Sigmoid colon (tissue), 6 donors: ENCODE measurements at regions not wholly inside any gene's neighbourhood (a gene's known extent, or its start where the extent isn't known, plus 50 kb on each side); places are given as distances from the start of the nearest gene placed in this dataset.

Source experiments
- DNase-seq: peaks from one replicate; pipeline ENCODE4 v3.0.0-alpha.2; 2019
- H3K27ac ChIP-seq, 4 donors: fragments of 200-600 bp; sonication (generic); one replicate each; pipeline ENCODE4 v1.5.1; 2016 to 2019; ENCODE audit warnings: mild to moderate bottlenecking in 1 of 4
- H3K27me3 ChIP-seq, 3 donors: fragments of 200-600 bp; sonication (generic); one replicate each; pipeline ENCODE4 v1.5.1; 2019; ENCODE audit warnings: mild to moderate bottlenecking in 1 of 3
- H3K36me3 ChIP-seq, 4 donors: fragments of 200-600 bp; sonication (generic); one replicate each; pipeline ENCODE4 v1.5.1; 2016 to 2019
- H3K4me1 ChIP-seq, 4 donors: fragments of 200-600 bp; sonication (generic); one replicate each; pipeline ENCODE4 v1.5.1; 2017 to 2019
- H3K4me3 ChIP-seq, 4 donors: fragments of 200-600 bp; sonication (generic); one replicate each; pipeline ENCODE4 v1.5.1; 2017 to 2019; ENCODE audit warnings: mild to moderate bottlenecking in 2 of 4, moderate library complexity in 1 of 4
- H3K9me3 ChIP-seq, 4 donors: fragments of 200-600 bp in 3 of 4; sonication (generic) in 3 of 4; one replicate each; pipeline versions ENCODE4 v1.5.1 to v1.6.1; 2013 to 2019
- CTCF ChIP-seq, 4 experiments: fragments of 450-650 bp in 3 of 4; fragments of 200-600 bp in 1 of 4; IDR thresholded peaks; one replicate each; pipeline ENCODE4 v1.5.1; 2016 to 2019; ENCODE audit warnings: antibody characterized with exemption in 4 of 4, mild to moderate bottlenecking in 3 of 4, moderate library complexity in 2 of 4
- EP300 ChIP-seq, 4 donors: sonication (generic); formaldehyde crosslinking; IDR thresholded peaks; one replicate each; pipeline ENCODE4 v1.6.1; 2017; ENCODE audit warnings: antibody characterized with exemption in 4 of 4
- POLR2A ChIP-seq, 2 donors: fragments of 450-650 bp; IDR thresholded peaks; one replicate each; pipeline ENCODE4 v1.6.1; 2016; ENCODE audit warnings: antibody characterized with exemption in 2 of 2, mild to moderate bottlenecking in 2 of 2, moderate library complexity in 2 of 2
- POLR2AphosphoS5 ChIP-seq, 4 donors: sonication (generic); formaldehyde crosslinking; IDR thresholded peaks; one replicate each; pipeline ENCODE4 v1.6.1; 2017; ENCODE audit warnings: antibody characterized with exemption in 4 of 4
- WGBS, 2 donors: extraction: QIAGEN DNeasy Blood & Tissue Kit; methylation state at CpG; one replicate each; pipeline ENCODE4 v1.1.7; 2013; 5-methylcytosine and 5-hydroxymethylcytosine counted together
- intact Hi-C: fragments of 100-400 bp; cut with DNase I; formaldehyde crosslinking; loops from one replicate; pipeline ENCODE4 v1.15.1; 2023
- donor health status: healthy with polysubstance abuse.
- donor health status: healthy.

GRCh38 chr6:164109770-164110140, 695.2 kb downstream of the QKI start:
- peaks cover 0 to 1% (median 0%) of the 10 kb centered on the region in 4 donors for H3K9me3 ChIP-seq
- TF ChIP-seq POLR2AphosphoS5 (IDR thresholded peaks at IDR 0.05) (no peak), EP300 (IDR thresholded peaks at IDR 0.05) (no peak), CTCF (IDR thresholded peaks at IDR 0.05) (no peak), POLR2A (IDR thresholded peaks at IDR 0.05) (no peak)
- no peak for DNase-seq
- H3K27ac ChIP-seq = peak overlapping the region in 1 of 4 donors; percentile 51
- intact Hi-C loops = no loop called here
- H3K4me3 ChIP-seq = no peak overlapping the region
- H3K27me3 ChIP-seq = no peaks in the 10 kb centered on the region
- H3K4me1 ChIP-seq = peaks cover 0 to 5% (median 2%) of the 10 kb centered on the region in 4 donors
- WGBS, 2 donors = 36 to 45% methylated on average over 6 of the region's 6 CpGs
- no peaks in the 10 kb centered on the region for H3K36me3 ChIP-seq

DNA sequence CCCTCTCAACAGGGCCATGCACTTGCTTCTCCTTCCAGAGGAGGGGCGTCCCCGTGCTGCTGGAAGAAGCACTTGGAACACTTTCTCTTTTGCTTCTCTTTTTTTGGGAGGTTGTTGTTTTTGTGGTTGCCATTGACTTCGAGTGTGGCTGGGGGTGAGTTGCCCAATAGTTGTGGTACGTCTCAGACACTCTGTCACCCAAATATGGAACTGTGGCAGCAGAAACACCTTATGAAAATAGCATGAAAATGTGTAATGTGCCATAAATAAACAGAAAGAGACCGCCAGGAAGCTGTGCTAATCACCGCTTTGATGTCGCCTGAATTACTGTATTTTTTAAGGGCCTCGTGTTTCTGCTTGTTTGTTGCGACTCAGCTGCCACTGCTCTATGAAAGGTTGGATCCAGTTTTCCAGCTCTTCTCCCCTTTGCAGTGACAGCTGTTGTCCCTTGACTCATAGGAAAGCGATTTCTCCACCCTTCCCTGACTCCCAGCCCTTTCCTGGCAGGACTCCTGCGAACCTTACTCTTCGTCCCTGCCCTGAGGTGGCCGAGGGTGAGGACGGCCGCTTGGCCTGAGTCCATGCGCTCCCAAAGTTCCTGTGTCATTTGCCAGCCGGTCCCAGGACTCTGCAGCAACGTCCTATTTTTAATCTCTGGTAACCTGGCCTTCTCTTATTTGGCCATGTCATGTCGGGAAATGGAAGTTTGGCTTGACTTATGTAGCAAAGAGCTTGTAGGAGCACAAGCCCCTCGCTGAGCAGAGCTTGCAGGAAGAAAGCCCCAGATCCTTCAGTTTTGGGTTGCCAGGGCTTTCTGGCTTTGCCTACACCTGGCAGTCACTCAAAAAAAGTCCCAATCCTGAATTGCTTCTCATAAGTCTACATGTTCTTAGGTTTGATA, 694.6 kb downstream of the QKI start:
- Histone ChIP-seq H3K4me3 (no peak overlapping the region), H3K36me3 (no peaks in the 10 kb centered on the region), H3K27ac (peak overlapping the region in 1 of 4 donors; percentile 51), H3K9me3 (peaks cover 0 to 1% (median 0%) of the 10 kb centered on the region in 4 donors), H3K4me1 (peaks cover 0 to 5% (median 2%) of the 10 kb centered on the region in 4 donors), H3K27me3 (no peaks in the 10 kb centered on the region)
- WGBS, 2 donors = 60 to 70% methylated on average over 20 of the region's 20 CpGs
- DNase-seq = peak; percentile 78
- no peak for TF ChIP-seq EP300 (IDR thresholded peaks at IDR 0.05)
- no peak for TF ChIP-seq POLR2AphosphoS5 (IDR thresholded peaks at IDR 0.05)
- TF ChIP-seq CTCF (IDR thresholded peaks at IDR 0.05) = no peak
- TF ChIP-seq POLR2A (IDR thresholded peaks at IDR 0.05) = no peak
- intact Hi-C loops = no loop called here

DNA sequence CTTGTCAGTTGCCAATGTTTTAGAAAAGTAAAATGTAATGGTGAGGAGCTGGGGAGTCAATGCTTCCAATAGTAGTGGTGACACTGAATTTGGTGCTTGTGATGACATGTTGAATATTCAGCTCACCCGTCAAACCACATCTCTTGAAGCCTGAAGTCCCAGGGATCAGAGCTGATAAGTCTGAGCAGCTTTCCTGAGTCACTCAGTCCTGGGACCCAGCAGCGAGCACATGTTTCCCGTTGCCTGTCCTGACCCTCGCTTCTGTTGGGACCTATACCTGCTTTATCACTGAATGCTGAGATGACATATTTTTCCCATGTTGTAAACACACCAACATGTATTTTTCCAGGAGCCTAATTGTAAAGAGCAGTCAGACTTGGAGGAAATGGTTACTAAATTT, 693.6 kb downstream of the QKI start:
- WGBS, 2 donors = 69 to 83% methylated on average over 4 of the region's 4 CpGs
- Histone ChIP-seq H3K4me3 (no peak overlapping the region), H3K36me3 (no peaks in the 10 kb centered on the region), H3K27ac (no peak overlapping the region), H3K27me3 (no peaks in the 10 kb centered on the region), H3K9me3 (peaks cover 0 to 1% (median 0%) of the 10 kb centered on the region in 4 donors), H3K4me1 (peaks cover 0 to 5% (median 2%) of the 10 kb centered on the region in 4 donors)
- no peak for DNase-seq
- TF ChIP-seq POLR2AphosphoS5 (IDR thresholded peaks at IDR 0.05) (no peak), POLR2A (IDR thresholded peaks at IDR 0.05) (no peak), CTCF (IDR thresholded peaks at IDR 0.05) (no peak), EP300 (IDR thresholded peaks at IDR 0.05) (no peak)
- intact Hi-C loops = no loop called here

DNA sequence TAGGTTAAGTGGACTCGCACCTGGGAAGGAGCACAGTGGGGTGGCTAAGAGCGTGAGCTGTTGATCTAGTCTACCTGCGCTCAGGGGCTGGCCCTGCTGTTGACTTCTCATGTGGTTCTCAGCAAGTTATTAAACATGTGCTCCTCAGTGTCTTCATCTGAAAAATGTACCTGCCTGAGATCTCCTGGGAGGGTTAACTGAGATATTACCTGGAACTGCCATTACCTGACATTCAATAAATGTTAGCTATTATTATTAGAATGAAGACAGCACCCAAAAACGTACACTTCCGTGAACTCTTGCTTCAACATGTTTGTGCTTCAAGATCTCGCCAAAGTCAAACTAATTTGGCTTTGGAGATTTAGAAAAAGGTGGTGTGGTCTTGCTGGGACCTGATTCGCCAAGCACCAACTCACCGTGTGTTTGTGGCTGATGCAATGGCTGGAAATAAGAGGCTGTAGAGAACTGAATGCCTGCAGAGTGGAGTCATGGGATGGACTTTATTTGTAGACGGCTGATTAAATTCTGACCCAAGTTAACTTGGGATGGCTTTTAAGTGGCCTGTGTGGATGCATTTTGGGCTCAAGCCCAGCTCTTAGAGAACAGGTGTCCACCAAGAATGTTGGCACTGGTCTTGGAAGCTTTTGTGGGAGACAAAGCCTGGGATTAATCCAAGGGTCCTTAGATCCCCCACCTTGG, 692.9 kb downstream of the QKI start:
- intact Hi-C loops = no loop called here
- no peak for TF ChIP-seq POLR2AphosphoS5 (IDR thresholded peaks at IDR 0.05)
- no peak for TF ChIP-seq CTCF (IDR thresholded peaks at IDR 0.05)
- no peak for TF ChIP-seq EP300 (IDR thresholded peaks at IDR 0.05)
- TF ChIP-seq POLR2A (IDR thresholded peaks at IDR 0.05) = no peak
- no peaks in the 10 kb centered on the region for H3K27me3 ChIP-seq

More for the DNA sequence above, 692.9 kb downstream of the QKI start:
- H3K4me3 ChIP-seq = no peak overlapping the region
- H3K27ac ChIP-seq = no peak overlapping the region
- H3K9me3 ChIP-seq = peaks cover 0 to 1% (median 0%) of the 10 kb centered on the region in 4 donors
- H3K4me1 ChIP-seq = peaks cover 0 to 5% (median 2%) of the 10 kb centered on the region in 4 donors
- no peaks in the 10 kb centered on the region for H3K36me3 ChIP-seq
- WGBS, 2 donors = 86 to 89% methylated on average over 9 of the region's 9 CpGs
- DNase-seq = no peak
